GM23338 (cell line): ENCODE measurements at regions not wholly inside any gene's neighbourhood (a gene's known extent, or its start where the extent isn't known, plus 50 kb on each side); places are given as distances from the start of the nearest gene placed in this dataset.

ENCODE experiments used
- ATAC-seq: fragments of 200-7000 bp; cut with Tn5 transposase; 3 replicates; pipeline ENCODE4 v1.9.1; 2020
- DNase-seq: peaks from one replicate; pipeline ENCODE4 v3.0.0-alpha.2; 2015; ENCODE audit warnings: low spot score
- H2AFZ ChIP-seq: fragments of 200-600 bp; sonication (generic); 2 replicates; pipeline ENCODE4 v1.8.0; 2016; ENCODE audit warnings: antibody characterized with exemption, mild to moderate bottlenecking, moderate library complexity
- H3F3A ChIP-seq: fragments of 200-600 bp; sonication (generic); replicated peaks from 2 replicates; pipeline ENCODE4 v1.8.0; 2017; ENCODE audit warnings: antibody characterized with exemption, mixed run types, low read depth
- H3K27ac ChIP-seq: fragments of 200-600 bp; sonication (generic); 2 replicates; pipeline ENCODE4 v1.6.1; 2016; ENCODE audit warnings: low read depth
- H3K27me3 ChIP-seq: fragments of 200-600 bp; sonication (generic); 2 replicates; pipeline ENCODE4 v1.8.0; 2016; ENCODE audit warnings: mild to moderate bottlenecking, mixed run types, moderate library complexity; ENCODE audit not compliant: insufficient read depth
- H3K36me3 ChIP-seq: fragments of 200-600 bp; sonication (generic); 2 replicates; pipeline ENCODE4 v1.8.0; 2016; ENCODE audit warnings: mild to moderate bottlenecking; ENCODE audit not compliant: insufficient read depth
- H3K4me1 ChIP-seq: fragments of 200-600 bp; sonication (generic); 2 replicates; pipeline ENCODE4 v1.8.0; 2016; ENCODE audit warnings: mild to moderate bottlenecking, moderate library complexity; ENCODE audit not compliant: insufficient read depth
- H3K4me2 ChIP-seq: fragments of 200-600 bp; sonication (generic); 2 replicates; pipeline ENCODE4 v1.7.1; 2017; ENCODE audit warnings: mixed run types
- H3K4me3 ChIP-seq: fragments of 200-600 bp; sonication (generic); 2 replicates; pipeline ENCODE4 v1.6.1; 2016; ENCODE audit warnings: mixed run types
- H3K79me2 ChIP-seq: fragments of 200-600 bp; sonication (generic); replicated peaks from 2 replicates; pipeline ENCODE4 v1.8.0; 2017; ENCODE audit warnings: mild to moderate bottlenecking; ENCODE audit not compliant: insufficient read depth
- H3K9me2 ChIP-seq: fragments of 200-600 bp; sonication (generic); 2 replicates; pipeline ENCODE4 v1.8.0; 2017; ENCODE audit not compliant: insufficient read depth
- H4K20me1 ChIP-seq: fragments of 200-600 bp; sonication (generic); replicated peaks from 2 replicates; pipeline ENCODE4 v1.8.0; 2017; ENCODE audit warnings: mild to moderate bottlenecking; ENCODE audit not compliant: insufficient read depth
- H3K27ac Mint-ChIP-seq: 2 replicates; pipeline ENCODE4 v1.8.0; 2020; ENCODE audit warnings: inconsistent platforms, mild to moderate bottlenecking, moderate library complexity, mixed read lengths
- H3K27me3 Mint-ChIP-seq: 3 replicates; pipeline ENCODE4 v1.8.0; 2022; ENCODE audit warnings: low read depth, mild to moderate bottlenecking, moderate library complexity, mixed read lengths, inconsistent platforms; ENCODE audit not compliant: insufficient read depth, poor library complexity
- H3K36me3 Mint-ChIP-seq: 3 replicates; pipeline ENCODE4 v1.8.0; 2021; ENCODE audit warnings: low read depth, mild to moderate bottlenecking, inconsistent platforms, moderate library complexity, mixed read lengths
- H3K4me1 Mint-ChIP-seq: 3 replicates; pipeline ENCODE4 v1.8.0; 2020; ENCODE audit warnings: mild to moderate bottlenecking, inconsistent platforms, mixed read lengths
- H3K4me3 Mint-ChIP-seq: 3 replicates; pipeline ENCODE4 v1.8.0; 2021; ENCODE audit warnings: moderate library complexity, mild to moderate bottlenecking, inconsistent platforms, mixed read lengths
- H3K9me3 Mint-ChIP-seq: 3 replicates; pipeline ENCODE4 v1.8.0; 2020; ENCODE audit warnings: moderate library complexity, mild to moderate bottlenecking, inconsistent platforms, mixed read lengths
- CREB1 ChIP-seq: fragments of 250-450 bp; sonication (Bioruptor Pico); IDR thresholded peaks from 2 replicates; pipeline ENCODE4 v1.5.0; 2020; ENCODE audit warnings: low read depth, mild to moderate bottlenecking, moderate library complexity
- EZH2 ChIP-seq: fragments of 200-600 bp; sonication (generic); IDR thresholded peaks from one replicate; pipeline ENCODE4 v1.8.0; 2017; ENCODE audit warnings: antibody characterized with exemption, mild to moderate bottlenecking, low read depth; ENCODE audit not compliant: unreplicated experiment
- JUNB ChIP-seq: IDR thresholded peaks from one replicate; pipeline ENCODE4 v1.6.1; 2016; ENCODE audit warnings: antibody characterized with exemption; ENCODE audit not compliant: unreplicated experiment
- NANOG ChIP-seq: IDR thresholded peaks from 2 replicates; pipeline ENCODE4 v1.6.1; 2016; ENCODE audit warnings: antibody characterized with exemption, borderline replicate concordance
- POLR2AphosphoS5 ChIP-seq: IDR thresholded peaks from 2 replicates; pipeline ENCODE4 v1.6.1; 2016; ENCODE audit warnings: antibody characterized with exemption, low read depth
- STAT1 ChIP-seq: IDR thresholded peaks from one replicate; pipeline ENCODE4 v1.6.1; 2016; ENCODE audit warnings: antibody characterized with exemption; ENCODE audit not compliant: unreplicated experiment
- ZNF114 ChIP-seq: fragments of 250-450 bp; sonication (Bioruptor Pico); IDR thresholded peaks from 2 replicates; pipeline ENCODE4 v1.5.0; 2020; ENCODE audit warnings: mild to moderate bottlenecking, moderate library complexity
- ZNF331 ChIP-seq: fragments of 250-450 bp; sonication (Bioruptor Pico); IDR thresholded peaks from 2 replicates; pipeline ENCODE4 v1.5.0; 2020; ENCODE audit warnings: low read depth, mild to moderate bottlenecking, moderate library complexity
- TF ChIP-seq, protein P1 (sequence below): IDR thresholded peaks from one replicate; pipeline ENCODE4 v1.6.1; 2018; ENCODE audit warnings: antibody characterized with exemption; ENCODE audit not compliant: unreplicated experiment
- TF ChIP-seq, protein P2 (sequence below): fragments of 250-450 bp; sonication (Bioruptor Pico); IDR thresholded peaks from 2 replicates; pipeline ENCODE4 v1.5.0; 2020; ENCODE audit warnings: mild to moderate bottlenecking, moderate library complexity

DNA sequence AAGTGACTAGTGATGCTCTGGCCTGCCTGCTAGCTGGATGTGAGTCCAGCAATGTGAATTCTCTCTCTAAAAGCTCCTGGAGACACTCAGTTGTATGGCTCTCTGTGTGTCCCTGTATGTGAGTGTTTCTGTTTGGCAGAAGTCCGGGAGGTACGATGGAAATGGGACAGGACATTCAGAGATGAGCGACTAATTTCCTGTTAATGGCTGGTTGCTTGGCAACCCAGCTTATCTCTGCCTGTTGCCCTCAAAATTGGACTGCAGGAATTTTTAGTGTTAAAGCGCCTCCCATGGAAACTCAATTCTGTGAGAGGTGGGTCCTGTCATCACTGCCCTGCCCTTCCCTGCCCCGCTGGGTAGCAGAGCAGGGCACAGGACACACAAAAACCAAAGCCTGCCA, 136.8 kb upstream of the LRFN2 start (continued):
- TF ChIP-seq, protein P1, sequence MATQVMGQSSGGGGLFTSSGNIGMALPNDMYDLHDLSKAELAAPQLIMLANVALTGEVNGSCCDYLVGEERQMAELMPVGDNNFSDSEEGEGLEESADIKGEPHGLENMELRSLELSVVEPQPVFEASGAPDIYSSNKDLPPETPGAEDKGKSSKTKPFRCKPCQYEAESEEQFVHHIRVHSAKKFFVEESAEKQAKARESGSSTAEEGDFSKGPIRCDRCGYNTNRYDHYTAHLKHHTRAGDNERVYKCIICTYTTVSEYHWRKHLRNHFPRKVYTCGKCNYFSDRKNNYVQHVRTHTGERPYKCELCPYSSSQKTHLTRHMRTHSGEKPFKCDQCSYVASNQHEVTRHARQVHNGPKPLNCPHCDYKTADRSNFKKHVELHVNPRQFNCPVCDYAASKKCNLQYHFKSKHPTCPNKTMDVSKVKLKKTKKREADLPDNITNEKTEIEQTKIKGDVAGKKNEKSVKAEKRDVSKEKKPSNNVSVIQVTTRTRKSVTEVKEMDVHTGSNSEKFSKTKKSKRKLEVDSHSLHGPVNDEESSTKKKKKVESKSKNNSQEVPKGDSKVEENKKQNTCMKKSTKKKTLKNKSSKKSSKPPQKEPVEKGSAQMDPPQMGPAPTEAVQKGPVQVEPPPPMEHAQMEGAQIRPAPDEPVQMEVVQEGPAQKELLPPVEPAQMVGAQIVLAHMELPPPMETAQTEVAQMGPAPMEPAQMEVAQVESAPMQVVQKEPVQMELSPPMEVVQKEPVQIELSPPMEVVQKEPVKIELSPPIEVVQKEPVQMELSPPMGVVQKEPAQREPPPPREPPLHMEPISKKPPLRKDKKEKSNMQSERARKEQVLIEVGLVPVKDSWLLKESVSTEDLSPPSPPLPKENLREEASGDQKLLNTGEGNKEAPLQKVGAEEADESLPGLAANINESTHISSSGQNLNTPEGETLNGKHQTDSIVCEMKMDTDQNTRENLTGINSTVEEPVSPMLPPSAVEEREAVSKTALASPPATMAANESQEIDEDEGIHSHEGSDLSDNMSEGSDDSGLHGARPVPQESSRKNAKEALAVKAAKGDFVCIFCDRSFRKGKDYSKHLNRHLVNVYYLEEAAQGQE, result no peak

DNA sequence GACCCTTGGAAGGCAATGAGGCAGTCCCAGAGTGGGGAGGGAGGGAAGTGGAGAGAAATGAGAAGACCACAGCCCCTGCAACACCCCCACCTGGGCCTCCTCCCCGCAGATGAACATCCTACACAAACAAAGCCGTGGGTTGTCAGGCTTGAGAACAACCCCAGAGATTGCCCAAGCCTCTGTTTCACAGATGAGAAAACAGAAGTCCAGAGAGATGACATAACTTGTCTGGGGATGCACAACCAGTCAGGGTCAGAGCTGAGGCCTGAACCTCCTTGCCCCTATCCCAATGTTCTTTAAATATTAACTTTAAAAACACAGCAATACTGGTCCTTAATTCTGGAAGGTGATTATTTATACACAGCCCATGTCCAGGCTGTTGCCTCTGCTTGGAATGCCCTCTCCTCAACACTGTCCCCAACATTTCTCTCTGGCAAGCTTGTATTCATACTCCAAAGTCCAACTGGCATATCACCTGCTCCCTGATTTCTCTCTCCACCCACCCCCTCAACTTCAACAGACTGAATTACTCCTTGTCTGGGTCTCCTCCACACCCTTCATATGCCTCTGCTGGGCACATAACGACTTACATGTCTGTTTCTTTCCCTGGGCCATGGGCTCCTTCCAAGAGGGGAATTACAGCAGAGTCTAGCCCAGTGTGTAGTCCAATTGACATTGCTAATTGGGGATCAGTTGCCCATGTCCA, 135.5 kb upstream of the LRFN2 start:
- Mint-ChIP-seq H3K27me3 (peaks cover 12% of the 10 kb centered on the region), H3K27ac (no peak overlapping the region), H3K36me3 (no peaks in the 10 kb centered on the region), H3K4me1 (peaks cover 35% of the 10 kb centered on the region), H3K4me3 (no peak overlapping the region), H3K9me3 (no peaks in the 10 kb centered on the region)
- H3K4me1 ChIP-seq, result peaks cover 14% of the 10 kb centered on the region
- H3K4me3 ChIP-seq, result no peak overlapping the region
- ATAC-seq, result no peak
- no peaks in the 10 kb centered on the region for H3F3A ChIP-seq
- H3K4me2 ChIP-seq, result no peak overlapping the region
- no peaks in the 10 kb centered on the region for H4K20me1 ChIP-seq
- no peaks in the 10 kb centered on the region for H3K27me3 ChIP-seq
- H3K9me2 ChIP-seq, result peaks cover 2% of the 10 kb centered on the region; the same call in 1 of the 2 replicates
- H3K27ac ChIP-seq, result no peak overlapping the region
- H2AFZ ChIP-seq, result no peak overlapping the region
- no peaks in the 10 kb centered on the region for H3K79me2 ChIP-seq
- DNase-seq, result no peak
- H3K36me3 ChIP-seq, result no peaks in the 10 kb centered on the region
- no peak for TF ChIP-seq CREB1 (CRISPR knock-in tag)
- TF ChIP-seq ZNF114 (CRISPR knock-in tag), result no peak
- TF ChIP-seq NANOG, result no peak
- TF ChIP-seq, protein P2, sequence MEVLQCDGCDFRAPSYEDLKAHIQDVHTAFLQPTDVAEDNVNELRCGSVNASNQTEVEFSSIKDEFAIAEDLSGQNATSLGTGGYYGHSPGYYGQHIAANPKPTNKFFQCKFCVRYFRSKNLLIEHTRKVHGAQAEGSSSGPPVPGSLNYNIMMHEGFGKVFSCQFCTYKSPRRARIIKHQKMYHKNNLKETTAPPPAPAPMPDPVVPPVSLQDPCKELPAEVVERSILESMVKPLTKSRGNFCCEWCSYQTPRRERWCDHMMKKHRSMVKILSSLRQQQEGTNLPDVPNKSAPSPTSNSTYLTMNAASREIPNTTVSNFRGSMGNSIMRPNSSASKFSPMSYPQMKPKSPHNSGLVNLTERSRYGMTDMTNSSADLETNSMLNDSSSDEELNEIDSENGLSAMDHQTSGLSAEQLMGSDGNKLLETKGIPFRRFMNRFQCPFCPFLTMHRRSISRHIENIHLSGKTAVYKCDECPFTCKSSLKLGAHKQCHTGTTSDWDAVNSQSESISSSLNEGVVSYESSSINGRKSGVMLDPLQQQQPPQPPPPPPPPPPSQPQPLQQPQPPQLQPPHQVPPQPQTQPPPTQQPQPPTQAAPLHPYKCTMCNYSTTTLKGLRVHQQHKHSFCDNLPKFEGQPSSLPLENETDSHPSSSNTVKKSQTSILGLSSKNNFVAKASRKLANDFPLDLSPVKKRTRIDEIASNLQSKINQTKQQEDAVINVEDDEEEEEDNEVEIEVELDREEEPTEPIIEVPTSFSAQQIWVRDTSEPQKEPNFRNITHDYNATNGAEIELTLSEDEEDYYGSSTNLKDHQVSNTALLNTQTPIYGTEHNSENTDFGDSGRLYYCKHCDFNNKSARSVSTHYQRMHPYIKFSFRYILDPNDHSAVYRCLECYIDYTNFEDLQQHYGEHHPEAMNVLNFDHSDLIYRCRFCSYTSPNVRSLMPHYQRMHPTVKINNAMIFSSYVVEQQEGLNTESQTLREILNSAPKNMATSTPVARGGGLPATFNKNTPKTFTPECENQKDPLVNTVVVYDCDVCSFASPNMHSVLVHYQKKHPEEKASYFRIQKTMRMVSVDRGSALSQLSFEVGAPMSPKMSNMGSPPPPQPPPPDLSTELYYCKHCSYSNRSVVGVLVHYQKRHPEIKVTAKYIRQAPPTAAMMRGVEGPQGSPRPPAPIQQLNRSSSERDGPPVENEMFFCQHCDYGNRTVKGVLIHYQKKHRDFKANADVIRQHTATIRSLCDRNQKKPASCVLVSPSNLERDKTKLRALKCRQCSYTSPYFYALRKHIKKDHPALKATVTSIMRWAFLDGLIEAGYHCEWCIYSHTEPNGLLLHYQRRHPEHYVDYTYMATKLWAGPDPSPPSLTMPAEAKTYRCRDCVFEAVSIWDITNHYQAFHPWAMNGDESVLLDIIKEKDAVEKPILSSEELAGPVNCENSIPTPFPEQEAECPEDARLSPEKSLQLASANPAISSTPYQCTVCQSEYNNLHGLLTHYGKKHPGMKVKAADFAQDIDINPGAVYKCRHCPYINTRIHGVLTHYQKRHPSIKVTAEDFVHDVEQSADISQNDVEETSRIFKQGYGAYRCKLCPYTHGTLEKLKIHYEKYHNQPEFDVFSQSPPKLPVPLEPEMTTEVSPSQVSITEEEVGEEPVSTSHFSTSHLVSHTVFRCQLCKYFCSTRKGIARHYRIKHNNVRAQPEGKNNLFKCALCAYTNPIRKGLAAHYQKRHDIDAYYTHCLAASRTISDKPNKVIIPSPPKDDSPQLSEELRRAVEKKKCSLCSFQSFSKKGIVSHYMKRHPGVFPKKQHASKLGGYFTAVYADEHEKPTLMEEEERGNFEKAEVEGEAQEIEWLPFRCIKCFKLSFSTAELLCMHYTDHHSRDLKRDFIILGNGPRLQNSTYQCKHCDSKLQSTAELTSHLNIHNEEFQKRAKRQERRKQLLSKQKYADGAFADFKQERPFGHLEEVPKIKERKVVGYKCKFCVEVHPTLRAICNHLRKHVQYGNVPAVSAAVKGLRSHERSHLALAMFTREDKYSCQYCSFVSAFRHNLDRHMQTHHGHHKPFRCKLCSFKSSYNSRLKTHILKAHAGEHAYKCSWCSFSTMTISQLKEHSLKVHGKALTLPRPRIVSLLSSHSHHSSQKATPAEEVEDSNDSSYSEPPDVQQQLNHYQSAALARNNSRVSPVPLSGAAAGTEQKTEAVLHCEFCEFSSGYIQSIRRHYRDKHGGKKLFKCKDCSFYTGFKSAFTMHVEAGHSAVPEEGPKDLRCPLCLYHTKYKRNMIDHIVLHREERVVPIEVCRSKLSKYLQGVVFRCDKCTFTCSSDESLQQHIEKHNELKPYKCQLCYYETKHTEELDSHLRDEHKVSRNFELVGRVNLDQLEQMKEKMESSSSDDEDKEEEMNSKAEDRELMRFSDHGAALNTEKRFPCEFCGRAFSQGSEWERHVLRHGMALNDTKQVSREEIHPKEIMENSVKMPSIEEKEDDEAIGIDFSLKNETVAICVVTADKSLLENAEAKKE, result no peak
- no peak for TF ChIP-seq STAT1
- TF ChIP-seq JUNB, result no peak
- TF ChIP-seq, protein P1, result no peak
- TF ChIP-seq POLR2AphosphoS5, result no peak
- no peak for TF ChIP-seq EZH2
- TF ChIP-seq ZNF331 (CRISPR knock-in tag), result no peak
